ENCODE measurements at regions not wholly inside any gene's neighbourhood (a gene's known extent, or its start where the extent isn't known, plus 50 kb on each side); places are given as distances from the start of the nearest gene placed in this dataset.

- no peak for TF ChIP-seq CTCF (conservative IDR thresholded peaks at IDR 0.05)
- TF ChIP-seq ZFX (IDR thresholded peaks at IDR 0.05) = no peak
Measured at GRCh38 chr16:80344570-80344969, 196.2 kb upstream of the DYNLRB2 start.

All from C4-2B (cell line).